Dendritic cell treated with granulocyte-macrophage colony-stimulating factor and Interleukin-4, amounts not matched to agents 40 ng/mL and 50 ng/mL, for 4 days (primary cell): ENCODE measurements at regions not wholly inside any gene's neighbourhood (a gene's known extent, or its start where the extent isn't known, plus 50 kb on each side); places are given as distances from the start of the nearest gene placed in this dataset.
"Not testable (repeated sequence)": the region's sequence is repeated elsewhere in the genome, so short reads cannot be mapped to it uniquely, and the experiment has no call there.

Source experiments
- H3K27ac Mint-ChIP-seq: one replicate; pipeline ENCODE4 v1.8.0; 2022; ENCODE audit warnings: mild to moderate bottlenecking, mixed read lengths
- H3K27me3 Mint-ChIP-seq: one replicate; pipeline ENCODE4 v1.8.0; 2022; ENCODE audit warnings: mild to moderate bottlenecking, mixed read lengths
- H3K36me3 Mint-ChIP-seq: one replicate; pipeline ENCODE4 v1.8.0; 2022; ENCODE audit warnings: low read depth, mixed read lengths
- H3K4me1 Mint-ChIP-seq: one replicate; pipeline ENCODE4 v1.8.0; 2022; ENCODE audit warnings: low read depth, mixed read lengths
- H3K4me3 Mint-ChIP-seq: one replicate; pipeline ENCODE4 v1.8.0; 2022; ENCODE audit warnings: mild to moderate bottlenecking, moderate library complexity, mixed read lengths
- H3K9me3 Mint-ChIP-seq: one replicate; pipeline ENCODE4 v1.8.0; 2022; ENCODE audit warnings: mixed read lengths
- intact Hi-C: fragments of 100-400 bp; cut with micrococcal nuclease; formaldehyde crosslinking; loops from one replicate; pipeline ENCODE4 v1.15.0; 2022

- Mint-ChIP-seq H3K4me3 (no peak overlapping the region), H3K36me3 (no peaks in the 10 kb centered on the region), H3K27me3 (no peaks in the 10 kb centered on the region), H3K4me1 (no peaks in the 10 kb centered on the region), H3K9me3 (peaks cover 8% of the 10 kb centered on the region), H3K27ac (no peak overlapping the region)
- intact Hi-C loops, result no loop called here
Measured at GRCh38 chr10:59460601-59461000, 98.3 kb upstream of the FAM13C start.

DNA sequence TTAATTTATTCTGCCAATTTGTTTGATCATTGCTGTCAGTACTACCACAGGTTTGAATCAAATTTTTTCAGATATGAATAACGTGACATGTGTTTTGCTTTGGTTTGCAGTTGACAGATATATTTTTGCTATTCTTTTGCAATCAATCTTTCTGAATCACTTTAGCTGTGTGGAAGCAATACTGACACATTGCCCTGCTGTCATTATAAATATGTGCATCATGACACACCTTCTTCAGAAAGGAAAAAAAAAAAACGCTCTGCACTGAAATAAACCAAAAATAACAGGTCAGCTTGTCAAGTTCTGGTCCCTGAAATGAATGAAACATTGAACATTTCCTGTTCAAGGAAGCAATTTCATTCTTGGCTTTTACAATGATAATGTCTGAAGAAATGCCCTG, 93.8 kb upstream of the FAM13C start:
- Mint-ChIP-seq H3K4me1 (no peaks in the 10 kb centered on the region), H3K9me3 (no peaks in the 10 kb centered on the region), H3K36me3 (no peaks in the 10 kb centered on the region), H3K27ac (no peak overlapping the region), H3K4me3 (no peak overlapping the region), H3K27me3 (no peaks in the 10 kb centered on the region)
- intact Hi-C loops, result no loop called here

- Mint-ChIP-seq H3K36me3 (no peaks in the 10 kb centered on the region), H3K9me3 (no peaks in the 10 kb centered on the region), H3K4me3 (no peak overlapping the region), H3K4me1 (no peaks in the 10 kb centered on the region), H3K27me3 (no peaks in the 10 kb centered on the region), H3K27ac (no peak overlapping the region)
- intact Hi-C loops, result no loop called here
Measured at GRCh38 chr10:59454171-59454919, 92.0 kb upstream of the FAM13C start.

GRCh38 chr10:59448616-59449015, 86.3 kb upstream of the FAM13C start:
- H3K4me3 Mint-ChIP-seq, result no peak overlapping the region
- H3K36me3 Mint-ChIP-seq, result no peaks in the 10 kb centered on the region
- no peaks in the 10 kb centered on the region for H3K4me1 Mint-ChIP-seq
- H3K9me3 Mint-ChIP-seq, result peaks cover 6% of the 10 kb centered on the region
- intact Hi-C loops, result no loop called here
- no peaks in the 10 kb centered on the region for H3K27me3 Mint-ChIP-seq
- H3K27ac Mint-ChIP-seq, result no peak overlapping the region

DNA sequence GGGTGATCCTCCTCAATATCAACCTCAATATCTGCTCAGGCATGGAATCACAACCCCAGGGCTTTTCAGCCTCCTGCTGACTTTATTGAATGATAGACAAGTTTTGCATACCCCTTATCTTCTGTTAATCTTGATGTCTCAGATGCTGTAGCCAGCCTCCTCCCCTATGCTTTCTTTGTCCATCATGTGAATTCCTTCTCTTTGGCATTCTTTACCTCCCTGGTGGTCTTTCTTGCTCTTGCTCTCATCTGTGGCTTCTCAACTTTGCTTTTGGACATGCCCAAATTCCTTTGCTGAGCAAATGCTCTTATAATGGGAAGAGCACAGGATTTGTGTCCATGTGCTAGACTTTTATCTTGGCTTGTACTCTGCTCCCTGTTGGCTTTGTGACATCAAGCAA, 73.4 kb upstream of the FAM13C start:
- Mint-ChIP-seq H3K4me1 (no peaks in the 10 kb centered on the region), H3K9me3 (peaks cover 49% of the 10 kb centered on the region), H3K27me3 (no peaks in the 10 kb centered on the region), H3K27ac (no peak overlapping the region), H3K36me3 (no peaks in the 10 kb centered on the region), H3K4me3 (no peak overlapping the region)
- intact Hi-C loops, result no loop called here

- peaks cover 40% of the 10 kb centered on the region for H3K9me3 Mint-ChIP-seq
- H3K27ac Mint-ChIP-seq, result no peak overlapping the region
- no peaks in the 10 kb centered on the region for H3K4me1 Mint-ChIP-seq
- H3K36me3 Mint-ChIP-seq, result no peaks in the 10 kb centered on the region
- intact Hi-C loops, result no loop called here
- H3K27me3 Mint-ChIP-seq, result no peaks in the 10 kb centered on the region
- no peak overlapping the region for H3K4me3 Mint-ChIP-seq
Measured at GRCh38 chr10:59434463-59435321, 72.3 kb upstream of the FAM13C start.

GRCh38 chr10:59433720-59434428, 71.5 kb upstream of the FAM13C start:
- peaks cover 35% of the 10 kb centered on the region for H3K9me3 Mint-ChIP-seq
- no peaks in the 10 kb centered on the region for H3K27me3 Mint-ChIP-seq
- H3K27ac Mint-ChIP-seq, result no peak overlapping the region
- no peaks in the 10 kb centered on the region for H3K4me1 Mint-ChIP-seq
- no peak overlapping the region for H3K4me3 Mint-ChIP-seq
- H3K36me3 Mint-ChIP-seq, result no peaks in the 10 kb centered on the region
- intact Hi-C loops, result no loop called here

DNA sequence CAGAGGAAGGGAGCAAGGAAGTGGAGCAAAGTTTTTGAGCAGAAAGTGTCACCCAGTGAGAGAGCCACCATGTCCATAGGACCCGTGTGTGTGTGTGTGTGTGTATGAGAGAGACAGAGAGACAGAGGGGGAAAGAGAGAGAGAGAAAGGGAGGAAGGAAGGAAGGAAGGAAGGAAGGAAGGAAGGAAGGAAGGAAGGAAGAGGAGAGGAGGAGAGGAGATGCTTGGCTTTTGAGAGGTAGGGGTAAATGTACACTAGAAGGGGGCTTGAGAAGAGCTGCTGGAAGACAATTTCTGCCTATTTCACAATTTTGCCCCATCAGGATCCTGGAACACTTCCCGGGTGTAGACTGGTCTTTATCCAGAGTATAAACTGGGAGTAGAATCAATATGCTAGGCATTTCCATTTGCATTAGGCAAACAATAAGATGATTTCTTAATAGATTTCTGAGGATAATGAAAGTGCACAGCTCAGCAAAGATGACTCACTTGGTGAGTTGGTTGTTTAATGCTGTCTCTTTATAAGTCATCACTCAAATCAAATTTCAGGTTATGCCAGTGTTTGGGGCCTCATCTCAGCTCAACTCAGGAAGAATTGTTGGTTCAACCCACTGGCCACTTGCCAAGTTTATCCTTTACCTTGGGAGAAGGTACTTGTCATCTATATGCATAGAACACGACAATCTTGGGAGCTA, 70.0 kb upstream of the FAM13C start:
- no peaks in the 10 kb centered on the region for H3K36me3 Mint-ChIP-seq
- H3K4me1 Mint-ChIP-seq, result no peaks in the 10 kb centered on the region
- peaks cover 43% of the 10 kb centered on the region for H3K9me3 Mint-ChIP-seq
- no peaks in the 10 kb centered on the region for H3K27me3 Mint-ChIP-seq
- no peak overlapping the region for H3K4me3 Mint-ChIP-seq
- no peak overlapping the region for H3K27ac Mint-ChIP-seq
- intact Hi-C loops, result no loop called here

DNA sequence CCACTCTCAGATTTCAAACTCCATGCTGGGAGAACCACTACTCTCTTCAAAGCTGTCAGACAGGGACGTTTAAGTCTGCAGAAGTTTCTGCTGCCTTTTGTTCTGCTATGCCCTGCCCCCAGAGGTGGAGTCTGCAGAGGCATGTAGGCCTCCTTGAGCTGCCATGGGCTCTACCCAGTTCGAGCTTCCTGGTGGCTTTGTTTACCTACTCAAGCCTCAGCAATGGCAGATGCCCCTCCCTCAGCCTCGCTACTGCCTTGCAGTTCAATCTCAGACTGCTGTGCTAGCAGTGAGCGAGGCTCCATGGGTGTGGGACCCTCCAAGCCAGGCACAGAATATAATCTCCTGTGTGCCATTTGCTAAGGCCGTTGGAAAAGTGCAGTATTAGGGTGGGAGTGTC, 51.4 kb upstream of the FAM13C start:
- H3K4me3 Mint-ChIP-seq, H3K27ac Mint-ChIP-seq, H3K27me3 Mint-ChIP-seq, intact Hi-C loops, H3K36me3 Mint-ChIP-seq, H3K4me1 Mint-ChIP-seq: not testable (repeated sequence)
- peaks cover 51% of the 10 kb centered on the region for H3K9me3 Mint-ChIP-seq
